Upper lobe of right lung (tissue), 1 donor: ENCODE measurements at regions not wholly inside any gene's neighbourhood (a gene's known extent, or its start where the extent isn't known, plus 50 kb on each side); places are given as distances from the start of the nearest gene placed in this dataset.

Experiments used
- ATAC-seq: fragments of 200-7000 bp; cut with Tn5 transposase; one replicate; pipeline ENCODE4 v1.9.1; 2020; ENCODE audit warnings: mild to moderate bottlenecking, moderate library complexity
- DNase-seq: peaks from one replicate; pipeline ENCODE4 v3.0.0-alpha.2; 2020
- H3K27ac ChIP-seq: fragments of 200-600 bp; one replicate; pipeline ENCODE4 v1.8.0; 2022
- H3K27me3 ChIP-seq: fragments of 200-600 bp; one replicate; pipeline ENCODE4 v1.8.0; 2022; ENCODE audit warnings: mild to moderate bottlenecking
- H3K36me3 ChIP-seq: fragments of 200-600 bp; one replicate; pipeline ENCODE4 v1.8.0; 2022
- H3K4me1 ChIP-seq: fragments of 200-600 bp; one replicate; pipeline ENCODE4 v1.8.0; 2022
- H3K4me3 ChIP-seq: fragments of 200-600 bp; one replicate; pipeline ENCODE4 v1.8.0; 2022; ENCODE audit warnings: mild to moderate bottlenecking
- H3K9me3 ChIP-seq: fragments of 200-600 bp; one replicate; pipeline ENCODE4 v1.8.0; 2022
- CTCF ChIP-seq: fragments of 200-600 bp; IDR thresholded peaks from one replicate; pipeline ENCODE4 v1.8.0; 2022; ENCODE audit warnings: antibody characterized with exemption
- intact Hi-C: fragments of 100-400 bp; cut with DNase I; formaldehyde crosslinking; loops from one replicate; pipeline ENCODE4 v1.11.0; 2022
- donor health status: DM: no; HTN: yes; CAD: no; lungs with severe emphysema.

- H3K4me1 ChIP-seq, result no peaks in the 10 kb centered on the region
- no peak for DNase-seq
- no peaks in the 10 kb centered on the region for H3K27me3 ChIP-seq
- H3K9me3 ChIP-seq, result no peaks in the 10 kb centered on the region
- intact Hi-C loops, result no loop called here
- H3K27ac ChIP-seq, result no peak overlapping the region
- H3K36me3 ChIP-seq, result no peaks in the 10 kb centered on the region
- no peak for ATAC-seq
- H3K4me3 ChIP-seq, result no peak overlapping the region
- TF ChIP-seq CTCF, result no peak
Observed at GRCh38 chr14:86999036-86999435, 993.9 kb downstream of the GALC start.

GRCh38 chr14:86997271-86997670 lies 995.7 kb downstream of the GALC start:
- H3K4me3 ChIP-seq, result no peak overlapping the region
- H3K9me3 ChIP-seq, result no peaks in the 10 kb centered on the region
- intact Hi-C loops, result no loop called here
- H3K27me3 ChIP-seq, result no peaks in the 10 kb centered on the region
- H3K36me3 ChIP-seq, result no peaks in the 10 kb centered on the region
- TF ChIP-seq CTCF, result no peak
- DNase-seq, result no peak
- no peak for ATAC-seq
- H3K4me1 ChIP-seq, result no peaks in the 10 kb centered on the region
- no peak overlapping the region for H3K27ac ChIP-seq

- intact Hi-C loops, result no loop called here
- no peak for ATAC-seq
Observed at GRCh38 chr14:86990396-86990795, 1002.6 kb downstream of the GALC start.

GRCh38 chr14:86989285-86989684 lies 1003.7 kb downstream of the GALC start:
- Histone ChIP-seq H3K9me3 (no peaks in the 10 kb centered on the region), H3K27ac (no peak overlapping the region), H3K4me1 (no peaks in the 10 kb centered on the region), H3K27me3 (no peaks in the 10 kb centered on the region), H3K36me3 (no peaks in the 10 kb centered on the region), H3K4me3 (no peak overlapping the region)
- ATAC-seq (no peak), DNase-seq (no peak)
- TF ChIP-seq CTCF, result no peak
- intact Hi-C loops, result no loop called here

More at GRCh38 chr14:86990396-86990795, 1002.6 kb downstream of the GALC start:
- Histone ChIP-seq H3K36me3 (no peaks in the 10 kb centered on the region), H3K27ac (no peak overlapping the region), H3K4me1 (no peaks in the 10 kb centered on the region), H3K4me3 (no peak overlapping the region), H3K9me3 (no peaks in the 10 kb centered on the region), H3K27me3 (no peaks in the 10 kb centered on the region)
- DNase-seq, result no peak
- no peak for TF ChIP-seq CTCF

GRCh38 chr14:86987966-86988365 lies 1005.0 kb downstream of the GALC start:
- H3K27ac ChIP-seq, result no peak overlapping the region
- no peak overlapping the region for H3K4me3 ChIP-seq
- no peaks in the 10 kb centered on the region for H3K27me3 ChIP-seq
- no peaks in the 10 kb centered on the region for H3K4me1 ChIP-seq
- no peaks in the 10 kb centered on the region for H3K36me3 ChIP-seq
- no peak for ATAC-seq
- intact Hi-C loops, result no loop called here
- no peak for TF ChIP-seq CTCF
- no peak for DNase-seq
- no peaks in the 10 kb centered on the region for H3K9me3 ChIP-seq

- no peak for ATAC-seq
- Histone ChIP-seq H3K36me3 (no peaks in the 10 kb centered on the region), H3K27me3 (no peaks in the 10 kb centered on the region), H3K9me3 (no peaks in the 10 kb centered on the region), H3K4me1 (no peaks in the 10 kb centered on the region), H3K4me3 (no peak overlapping the region), H3K27ac (no peak overlapping the region)
- no peak for TF ChIP-seq CTCF
- DNase-seq, result no peak
- intact Hi-C loops, result no loop called here
Observed at GRCh38 chr14:86973177-86973576, 1019.8 kb downstream of the GALC start.
